ENCODE measurements at regions not wholly inside any gene's neighbourhood (a gene's known extent, or its start where the extent isn't known, plus 50 kb on each side); places are given as distances from the start of the nearest gene placed in this dataset.
"Not testable (repeated sequence)": the region's sequence is repeated elsewhere in the genome, so short reads cannot be mapped to it uniquely, and the experiment has no call there.

DNA sequence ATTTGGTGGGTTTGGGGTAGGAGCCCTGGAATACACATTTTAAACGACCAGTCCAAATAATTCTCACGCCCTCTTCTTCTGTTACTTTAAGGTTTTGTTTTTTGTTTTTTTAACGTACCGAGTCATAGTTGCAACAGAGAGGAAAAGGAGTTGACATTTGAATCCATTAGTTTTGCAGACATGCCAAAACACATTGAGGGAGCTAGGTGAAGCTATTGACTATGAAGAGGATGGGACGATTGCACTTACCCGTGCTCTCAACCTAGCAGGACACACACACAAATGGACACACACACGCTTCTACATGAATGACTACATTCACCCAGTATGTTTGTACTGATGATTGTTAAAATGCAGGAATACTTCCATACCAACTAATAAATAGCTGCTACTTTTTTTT, 54.3 kb upstream of the CIT start:
- no peak for DNase-seq (ENCODE audit: low read depth)

DNA sequence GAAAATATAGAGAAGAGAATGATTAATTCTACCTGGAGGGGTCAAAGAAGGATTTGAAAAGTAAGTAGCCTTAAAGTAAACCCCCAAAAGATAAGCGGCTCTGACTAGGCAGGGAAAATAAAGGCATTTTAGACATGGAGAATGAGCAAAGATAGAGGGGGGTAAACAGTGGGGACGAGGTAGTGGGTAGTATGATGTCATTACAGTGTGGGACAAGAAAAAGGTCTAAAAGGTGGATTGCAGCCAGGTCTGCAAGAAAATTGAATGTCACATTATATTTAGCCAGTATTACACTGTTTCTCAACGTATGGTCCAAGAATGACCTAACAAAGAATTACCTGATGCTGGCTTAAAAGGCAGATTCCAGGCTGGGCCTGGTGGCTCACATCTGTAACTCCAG, 55.8 kb upstream of the CIT start:
- DNase-seq (ENCODE audit: low read depth) = no peak

DNA sequence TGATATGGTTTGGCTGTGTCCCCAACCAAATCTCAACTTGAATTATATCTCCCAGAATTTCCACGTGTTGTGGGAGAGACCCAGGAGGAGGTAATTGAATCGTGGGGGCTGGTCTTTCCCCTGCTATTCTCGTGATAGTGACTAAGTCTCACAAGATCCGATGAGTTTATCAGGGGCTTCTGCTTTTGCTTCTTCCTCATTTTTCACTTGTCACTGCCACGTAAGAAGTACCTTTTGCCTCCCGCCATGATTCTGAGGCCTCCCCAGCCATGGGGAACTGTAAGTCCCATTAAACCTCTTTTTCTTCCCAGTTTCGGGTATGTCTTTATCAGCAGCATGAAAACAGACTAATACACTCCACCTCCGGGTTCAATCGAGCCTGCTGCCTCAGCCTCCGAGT, 54.3 kb upstream of the BICDL1 start:
- not testable (repeated sequence) for DNase-seq (ENCODE audit: low read depth)

DNA sequence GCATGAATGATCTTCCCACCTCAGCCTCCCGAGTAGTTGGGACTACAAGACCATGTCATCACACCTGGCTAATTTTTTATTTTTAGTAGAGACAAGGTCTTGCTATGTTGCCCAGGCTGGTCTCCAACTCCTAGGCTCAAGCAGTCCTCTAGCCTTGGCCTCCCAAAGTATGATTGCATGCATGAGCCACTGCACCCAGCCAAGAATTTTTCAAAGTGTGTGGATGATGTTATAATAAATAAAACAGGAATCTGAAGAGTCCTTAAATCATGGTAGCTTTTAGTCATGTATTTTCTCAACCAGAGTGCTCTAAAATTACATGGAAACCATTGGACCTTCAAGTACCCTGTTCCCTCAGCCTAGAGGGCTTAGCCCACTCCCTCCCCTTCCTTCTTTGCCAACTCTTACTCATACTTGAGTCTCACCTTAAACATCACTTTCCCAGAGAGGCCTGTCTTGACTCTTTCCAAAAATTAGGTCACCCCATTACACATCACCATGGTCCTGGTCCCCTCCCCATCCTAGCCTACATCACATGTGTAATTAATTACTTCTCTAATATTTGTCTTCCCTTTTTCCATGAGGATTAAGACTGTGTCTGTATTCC, 52.2 kb upstream of the BICDL1 start:
- no peak for DNase-seq (ENCODE audit: low read depth)

DNA sequence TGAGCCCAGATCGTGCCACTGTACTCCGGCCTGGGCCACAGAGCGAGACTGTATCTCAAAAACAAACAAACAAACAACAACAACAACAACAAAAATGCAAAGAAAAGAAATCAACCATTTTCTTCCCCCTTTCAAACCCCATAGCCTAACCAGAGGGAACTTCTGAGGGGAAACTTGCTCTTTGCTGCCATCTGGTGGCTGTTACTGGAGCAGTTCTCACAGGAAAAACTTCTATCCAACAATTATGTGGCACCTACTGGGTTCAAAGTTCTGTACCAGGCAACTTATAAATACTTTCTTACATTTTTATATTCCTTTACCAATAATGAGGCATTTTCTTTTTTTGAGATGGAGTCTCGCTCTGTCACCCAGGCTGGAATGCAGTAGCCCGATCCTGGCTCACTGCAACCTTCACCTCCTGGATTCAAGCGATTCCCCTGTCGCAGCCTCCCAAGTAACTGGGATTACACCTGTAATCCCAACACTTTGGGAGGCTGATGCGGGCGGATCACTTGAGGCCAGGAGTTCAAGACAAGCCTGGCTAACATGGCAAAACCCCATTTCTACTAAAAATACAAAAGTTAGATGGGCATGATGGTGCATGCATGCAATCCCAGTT, 50.9 kb upstream of the BICDL1 start:
- DNase-seq (ENCODE audit: low read depth) = peak; percentile 39

Data from iris pigment epithelial cell (primary cell).